ENCODE measurements at regions not wholly inside any gene's neighbourhood (a gene's known extent, or its start where the extent isn't known, plus 50 kb on each side); places are given as distances from the start of the nearest gene placed in this dataset.
"Not testable (repeated sequence)": the region's sequence is repeated elsewhere in the genome, so short reads cannot be mapped to it uniquely, and the experiment has no call there.

GRCh38 chr14:105982664-105983063 is 456.3 kb downstream of the TMEM121 start:
- Histone ChIP-seq H3K4me3 (no peak overlapping the region), H3K4me1 (no peaks in the 10 kb centered on the region), H3K9me3 (no peaks in the 10 kb centered on the region), H3K27ac (no peak overlapping the region), H3K36me3 (no peaks in the 10 kb centered on the region), H3K27me3 (no peaks in the 10 kb centered on the region)
- TF ChIP-seq, protein P1, sequence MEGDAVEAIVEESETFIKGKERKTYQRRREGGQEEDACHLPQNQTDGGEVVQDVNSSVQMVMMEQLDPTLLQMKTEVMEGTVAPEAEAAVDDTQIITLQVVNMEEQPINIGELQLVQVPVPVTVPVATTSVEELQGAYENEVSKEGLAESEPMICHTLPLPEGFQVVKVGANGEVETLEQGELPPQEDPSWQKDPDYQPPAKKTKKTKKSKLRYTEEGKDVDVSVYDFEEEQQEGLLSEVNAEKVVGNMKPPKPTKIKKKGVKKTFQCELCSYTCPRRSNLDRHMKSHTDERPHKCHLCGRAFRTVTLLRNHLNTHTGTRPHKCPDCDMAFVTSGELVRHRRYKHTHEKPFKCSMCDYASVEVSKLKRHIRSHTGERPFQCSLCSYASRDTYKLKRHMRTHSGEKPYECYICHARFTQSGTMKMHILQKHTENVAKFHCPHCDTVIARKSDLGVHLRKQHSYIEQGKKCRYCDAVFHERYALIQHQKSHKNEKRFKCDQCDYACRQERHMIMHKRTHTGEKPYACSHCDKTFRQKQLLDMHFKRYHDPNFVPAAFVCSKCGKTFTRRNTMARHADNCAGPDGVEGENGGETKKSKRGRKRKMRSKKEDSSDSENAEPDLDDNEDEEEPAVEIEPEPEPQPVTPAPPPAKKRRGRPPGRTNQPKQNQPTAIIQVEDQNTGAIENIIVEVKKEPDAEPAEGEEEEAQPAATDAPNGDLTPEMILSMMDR (IDR thresholded peaks at IDR 0.05) = no peak
- intact Hi-C loops (cut with DNase I; ENCODE audit: low total_unique reads) = no loop called here
- DNase-seq = no peak

GRCh38 chr14:105986894-105987284 is 460.5 kb downstream of the TMEM121 start:
- Histone ChIP-seq H3K4me1 (no peaks in the 10 kb centered on the region), H3K9me3 (no peaks in the 10 kb centered on the region), H3K4me3 (no peak overlapping the region), H3K27me3 (no peaks in the 10 kb centered on the region), H3K36me3 (no peaks in the 10 kb centered on the region), H3K27ac (no peak overlapping the region)
- intact Hi-C loops (cut with DNase I; ENCODE audit: low total_unique reads) = no loop called here
- TF ChIP-seq POLR2A (IDR thresholded peaks at IDR 0.05) = no peak
- TF ChIP-seq, protein P1 (IDR thresholded peaks at IDR 0.05) = no peak
- DNase-seq = no peak

DNA sequence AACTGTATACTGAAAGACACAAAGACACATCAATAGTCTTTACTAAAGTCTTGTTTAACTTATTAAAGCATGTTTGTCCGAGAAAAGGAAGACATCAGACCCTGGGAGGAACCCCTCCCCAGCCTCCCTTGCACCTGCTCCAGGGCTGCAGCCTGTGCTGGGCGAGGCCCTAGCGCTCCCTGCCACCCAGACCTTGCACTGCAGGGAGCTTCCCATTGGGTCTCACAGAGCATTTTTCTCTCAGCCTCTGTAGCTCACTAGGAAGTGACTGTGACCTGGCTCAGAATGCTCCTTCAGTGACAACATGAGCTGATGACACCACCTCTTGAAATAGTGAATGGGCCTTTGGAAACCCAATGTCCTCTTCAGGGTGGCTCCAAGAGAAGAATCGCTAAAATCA is 461.2 kb downstream of the TMEM121 start:
- no peak overlapping the region for H3K4me3 ChIP-seq
- no peaks in the 10 kb centered on the region for H3K27me3 ChIP-seq
- H3K36me3 ChIP-seq = no peaks in the 10 kb centered on the region
- no peaks in the 10 kb centered on the region for H3K4me1 ChIP-seq
- intact Hi-C loops (cut with DNase I; ENCODE audit: low total_unique reads) = no loop called here
- no peak overlapping the region for H3K27ac ChIP-seq
- H3K9me3 ChIP-seq = no peaks in the 10 kb centered on the region
- TF ChIP-seq, protein P1 (IDR thresholded peaks at IDR 0.05) = no peak
- no peak for TF ChIP-seq POLR2A (IDR thresholded peaks at IDR 0.05)
- no peak for DNase-seq

GRCh38 chr14:105989566-105990302 is 463.4 kb downstream of the TMEM121 start:
- Histone ChIP-seq H3K4me1 (no peaks in the 10 kb centered on the region), H3K27me3 (no peaks in the 10 kb centered on the region), H3K27ac (no peak overlapping the region), H3K9me3 (no peaks in the 10 kb centered on the region), H3K4me3 (no peak overlapping the region), H3K36me3 (no peaks in the 10 kb centered on the region)
- intact Hi-C loops (cut with DNase I; ENCODE audit: low total_unique reads) = no loop called here
- TF ChIP-seq, protein P1 (IDR thresholded peaks at IDR 0.05) = no peak
- TF ChIP-seq POLR2A (IDR thresholded peaks at IDR 0.05) = no peak
- no peak for DNase-seq

DNA sequence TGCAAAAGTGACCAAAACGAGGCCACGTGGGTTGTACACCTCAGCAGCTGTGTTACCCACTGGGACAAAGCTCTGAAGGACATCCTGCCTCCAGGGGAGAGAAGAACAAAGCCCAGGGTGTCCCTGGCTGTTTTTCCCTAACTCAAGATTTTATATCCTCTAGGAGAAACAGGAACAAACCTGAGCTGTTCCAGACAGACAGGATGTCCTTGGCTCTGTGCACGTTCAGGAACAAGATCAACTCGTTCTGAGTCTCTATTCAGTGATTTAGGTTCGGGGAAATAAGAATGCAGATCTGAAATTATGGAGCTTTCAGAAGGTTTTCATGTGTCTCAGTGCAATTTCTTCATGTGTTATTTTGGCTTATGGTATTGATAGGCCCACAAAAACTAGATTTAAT is 465.3 kb downstream of the TMEM121 start:
- DNase-seq; H3K27me3 ChIP-seq; H3K9me3 ChIP-seq; H3K4me3 ChIP-seq; intact Hi-C loops (cut with DNase I; ENCODE audit: low total_unique reads); H3K36me3 ChIP-seq; H3K27ac ChIP-seq; H3K4me1 ChIP-seq: not testable (repeated sequence)

DNA sequence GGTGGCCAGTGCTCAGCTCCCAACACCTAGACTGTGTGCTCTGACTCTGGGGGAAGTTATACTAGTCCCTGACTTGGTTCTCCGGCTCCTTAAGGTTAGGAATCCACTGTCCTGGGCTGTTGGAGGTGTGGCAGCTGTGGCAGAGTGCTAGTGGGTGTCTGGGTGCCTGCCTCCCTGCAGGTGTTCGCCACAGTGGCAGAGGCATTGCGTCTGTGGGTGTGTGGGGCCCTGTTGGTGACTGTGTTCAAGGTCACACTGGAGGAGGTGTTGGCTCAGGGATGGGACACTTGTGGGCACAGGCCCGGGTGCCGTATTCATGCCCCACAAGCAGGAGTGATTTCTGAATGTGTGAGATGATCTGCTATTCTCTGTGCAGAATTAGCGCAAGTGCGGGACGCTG is 467.4 kb downstream of the TMEM121 start:
- no peaks in the 10 kb centered on the region for H3K4me1 ChIP-seq
- H3K27ac ChIP-seq = no peak overlapping the region
- TF ChIP-seq, protein P1 (IDR thresholded peaks at IDR 0.05) = no peak
- no peak for TF ChIP-seq POLR2A (IDR thresholded peaks at IDR 0.05)
- intact Hi-C loops (cut with DNase I; ENCODE audit: low total_unique reads) = no loop called here
- no peaks in the 10 kb centered on the region for H3K27me3 ChIP-seq
- no peaks in the 10 kb centered on the region for H3K36me3 ChIP-seq
- no peak for DNase-seq
- H3K4me3 ChIP-seq = no peak overlapping the region
- H3K9me3 ChIP-seq = no peaks in the 10 kb centered on the region

DNA sequence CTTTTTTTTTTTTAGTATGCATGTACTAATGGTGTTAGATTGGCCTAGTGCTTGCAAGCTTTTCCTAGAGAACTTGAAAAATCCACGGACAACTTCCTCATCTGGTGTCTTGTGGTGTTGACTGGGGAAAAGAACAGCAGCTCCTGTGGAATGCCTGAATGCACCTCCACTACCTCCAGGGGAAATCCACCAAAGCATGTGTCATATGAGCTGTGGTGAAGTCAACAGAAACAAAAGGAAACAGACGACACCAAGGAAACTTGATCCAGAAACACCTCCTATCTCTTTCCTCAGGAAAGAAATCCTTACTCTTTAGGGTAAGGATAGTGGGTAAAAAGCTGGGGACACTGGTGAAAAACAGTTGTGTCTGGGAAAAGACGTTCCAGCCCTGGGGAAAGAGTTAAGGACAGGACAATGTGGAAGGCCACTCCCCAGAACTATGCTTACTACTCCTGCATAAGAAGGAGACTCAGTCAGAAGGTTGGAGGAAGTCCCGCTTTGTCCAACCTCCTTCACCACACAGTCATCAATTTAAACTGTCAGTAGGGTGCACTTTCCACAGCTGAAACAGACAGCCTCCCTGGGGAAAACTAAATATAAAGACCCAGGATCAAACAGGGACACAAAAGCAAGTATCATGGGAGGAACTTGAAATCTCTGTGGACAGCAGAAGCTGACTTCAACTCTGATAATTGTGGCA is 468.8 kb downstream of the TMEM121 start:
- H3K27me3 ChIP-seq; H3K9me3 ChIP-seq; intact Hi-C loops (cut with DNase I; ENCODE audit: low total_unique reads); DNase-seq; H3K36me3 ChIP-seq; H3K4me3 ChIP-seq; H3K4me1 ChIP-seq; H3K27ac ChIP-seq: not testable (repeated sequence)

DNA sequence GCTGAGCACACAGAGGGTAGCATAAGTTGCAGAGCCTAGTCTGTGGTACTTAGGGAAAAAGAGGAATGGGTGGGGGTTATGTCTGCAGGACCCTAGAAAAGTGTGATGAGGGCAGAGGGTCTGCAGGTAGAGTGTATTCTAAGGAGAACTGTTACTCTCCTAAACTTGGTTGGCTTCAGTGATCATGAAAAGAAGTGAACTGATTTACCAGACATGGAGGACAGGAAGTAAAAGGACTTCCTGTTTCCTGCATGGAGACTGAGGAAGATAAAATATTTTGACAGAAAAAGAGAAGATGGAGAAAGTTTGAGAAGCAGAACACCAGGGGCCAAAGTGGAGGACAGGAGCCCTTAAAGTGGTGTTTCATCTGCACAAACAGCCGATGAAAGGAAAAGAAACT is 472.2 kb downstream of the TMEM121 start:
- H3K4me1 ChIP-seq; H3K9me3 ChIP-seq; DNase-seq; H3K4me3 ChIP-seq; H3K36me3 ChIP-seq; H3K27ac ChIP-seq; intact Hi-C loops (cut with DNase I; ENCODE audit: low total_unique reads); H3K27me3 ChIP-seq: not testable (repeated sequence)
